T1000 (cell line): ENCODE measurements at regions not wholly inside any gene's neighbourhood (a gene's known extent, or its start where the extent isn't known, plus 50 kb on each side); places are given as distances from the start of the nearest gene placed in this dataset.

Experiments
- DNase-seq: peaks from one replicate; lab custom pipeline; 2025; ENCODE audit warnings: mixed read lengths; lab: John Stamatoyannopoulos, UW

GRCh38 chr6:140068801-140069200 is 694.4 kb upstream of the CITED2 start:
- DNase-seq, result no peak

GRCh38 chr6:140064366-140064765 is 689.9 kb upstream of the CITED2 start:
- DNase-seq, result no peak

- no peak for DNase-seq
These were observed 688.6 kb upstream of the CITED2 start for GRCh38 chr6:140063021-140063399.

GRCh38 chr6:140062043-140063020 is 687.9 kb upstream of the CITED2 start:
- DNase-seq, result peak; percentile 26

GRCh38 chr6:140061110-140062042 is 686.9 kb upstream of the CITED2 start:
- DNase-seq, result no peak

GRCh38 chr6:140059947-140060346 is 685.5 kb upstream of the CITED2 start:
- DNase-seq, result no peak

GRCh38 chr6:140058863-140059262 is 684.4 kb upstream of the CITED2 start:
- DNase-seq, result no peak

GRCh38 chr6:140052736-140053729 is 678.6 kb upstream of the CITED2 start:
- DNase-seq, result no peak

GRCh38 chr6:140051521-140052512 is 677.4 kb upstream of the CITED2 start:
- DNase-seq, result peak; percentile 48

- DNase-seq, result no peak
These were observed 675.9 kb upstream of the CITED2 start for GRCh38 chr6:140050101-140050995.

- DNase-seq, result no peak
These were observed 674.8 kb upstream of the CITED2 start for GRCh38 chr6:140049251-140049650.

- DNase-seq, result no peak
These were observed 673.8 kb upstream of the CITED2 start for GRCh38 chr6:140048202-140048790.

GRCh38 chr6:140047321-140047720 is 672.9 kb upstream of the CITED2 start:
- no peak for DNase-seq

GRCh38 chr6:140046016-140046632 is 671.7 kb upstream of the CITED2 start:
- DNase-seq, result no peak

- no peak for DNase-seq
These were observed 670.7 kb upstream of the CITED2 start for GRCh38 chr6:140045116-140045515.

- no peak for DNase-seq
These were observed 670.2 kb upstream of the CITED2 start for GRCh38 chr6:140044626-140045025.

GRCh38 chr6:140043762-140044378 is 669.4 kb upstream of the CITED2 start:
- no peak for DNase-seq

GRCh38 chr6:140043357-140043756 is 668.9 kb upstream of the CITED2 start:
- DNase-seq, result no peak
